NCI-H1092 treated with DMSO at 0.1 percent for 48 hours (cell line): ENCODE measurements at regions not wholly inside any gene's neighbourhood (a gene's known extent, or its start where the extent isn't known, plus 50 kb on each side); places are given as distances from the start of the nearest gene placed in this dataset.

Experiments
- DNase-seq: peaks from one replicate; lab custom pipeline; 2025; lab: John Stamatoyannopoulos, UW

GRCh38 chr20:10954137-10954840, 280.5 kb upstream of the JAG1 start:
- no peak for DNase-seq

GRCh38 chr20:10954908-10955580, 281.2 kb upstream of the JAG1 start:
- no peak for DNase-seq

DNA sequence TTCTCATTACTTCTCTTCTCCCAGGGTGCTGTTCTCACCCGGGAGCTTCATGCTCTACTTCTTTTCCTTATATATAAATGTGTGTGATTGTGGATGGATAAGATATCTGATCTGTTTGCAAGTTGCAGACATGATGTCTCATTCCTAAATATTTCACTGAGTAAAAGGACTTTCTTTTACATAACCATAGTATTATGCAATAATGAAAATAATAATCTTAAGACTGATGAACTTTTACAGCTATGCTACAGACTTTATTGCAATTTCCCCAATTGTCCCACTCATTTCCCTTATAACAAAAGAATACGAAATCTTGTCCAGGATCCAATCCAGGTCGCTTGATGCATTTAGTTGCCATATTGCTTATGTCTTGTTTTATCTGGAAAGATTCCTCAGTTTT, 284.5 kb upstream of the JAG1 start:
- DNase-seq = no peak

DNA sequence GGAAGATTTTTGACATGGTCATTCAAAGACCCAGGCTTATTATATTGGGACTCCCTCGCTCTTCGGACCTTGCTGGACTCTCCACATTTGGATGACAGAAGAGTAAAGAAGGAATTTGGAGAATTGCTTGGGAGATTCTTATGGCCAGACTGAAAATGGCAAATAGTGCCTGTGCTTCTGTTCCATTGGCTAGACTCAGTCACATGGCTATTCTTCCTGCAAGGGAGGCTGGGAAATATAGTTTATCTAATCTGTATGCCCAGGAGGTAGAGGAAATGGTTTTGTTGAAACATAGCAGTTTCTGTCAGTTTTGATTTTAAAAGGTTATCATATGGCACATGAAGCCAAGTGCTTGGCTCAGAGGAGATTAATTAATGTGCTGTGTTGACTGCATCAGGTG, 286.6 kb upstream of the JAG1 start:
- no peak for DNase-seq

- peak; percentile 34 for DNase-seq
These were observed 288.0 kb upstream of the JAG1 start for GRCh38 chr20:10961651-10962288.

- DNase-seq = no peak
These were observed 289.1 kb upstream of the JAG1 start for GRCh38 chr20:10962937-10963336.

DNA sequence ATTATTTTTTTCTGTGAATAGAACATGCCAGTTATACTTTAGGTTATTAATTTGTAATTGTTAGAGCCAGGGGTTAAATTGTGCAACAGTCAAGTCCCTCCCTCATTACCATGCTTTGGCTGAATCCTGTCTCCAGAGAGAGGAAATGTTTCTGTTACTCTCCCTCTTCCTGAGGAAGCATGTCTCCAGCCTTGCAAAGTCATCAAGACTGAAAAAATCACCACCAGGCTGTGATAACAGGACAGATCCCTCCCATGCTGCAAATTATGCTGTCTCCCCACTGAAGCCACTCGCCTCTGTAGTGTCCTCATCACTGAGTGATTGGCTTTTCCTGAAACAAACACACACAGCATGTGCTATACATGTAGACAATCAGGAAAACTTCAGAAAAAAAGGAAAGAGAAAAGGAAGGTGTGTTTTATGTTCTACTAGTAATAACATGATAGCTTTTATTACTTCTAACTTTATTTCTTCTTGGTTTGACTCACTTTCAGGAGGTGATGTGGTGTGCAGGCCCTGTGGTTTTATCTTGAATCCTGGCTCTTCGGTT, 290.0 kb upstream of the JAG1 start:
- no peak for DNase-seq

GRCh38 chr20:10965936-10966470, 292.2 kb upstream of the JAG1 start:
- DNase-seq = no peak

GRCh38 chr20:10970109-10970508, 296.3 kb upstream of the JAG1 start:
- DNase-seq = no peak

DNA sequence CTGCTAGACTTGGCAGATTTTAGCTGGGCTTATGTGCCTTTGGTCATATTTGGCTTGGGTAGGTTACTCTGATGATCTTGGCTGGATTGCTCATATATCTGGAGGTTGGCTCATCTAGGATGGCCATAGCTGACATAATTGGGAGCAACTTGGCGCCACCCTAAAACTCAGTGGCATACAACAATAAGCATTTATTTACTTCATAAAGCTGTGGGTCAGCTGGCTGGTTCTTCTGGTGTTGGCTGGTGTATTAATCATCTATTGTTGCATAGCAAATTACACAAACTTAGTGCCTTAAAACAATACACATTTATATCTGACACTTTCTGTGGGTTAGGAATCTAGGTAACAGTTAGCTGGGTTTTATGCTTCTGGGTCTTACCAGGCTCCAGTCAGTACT, 297.3 kb upstream of the JAG1 start:
- DNase-seq = no peak

- no peak for DNase-seq
These were observed 298.5 kb upstream of the JAG1 start for GRCh38 chr20:10972219-10972860.

GRCh38 chr20:10976051-10976450, 302.3 kb upstream of the JAG1 start:
- no peak for DNase-seq

DNA sequence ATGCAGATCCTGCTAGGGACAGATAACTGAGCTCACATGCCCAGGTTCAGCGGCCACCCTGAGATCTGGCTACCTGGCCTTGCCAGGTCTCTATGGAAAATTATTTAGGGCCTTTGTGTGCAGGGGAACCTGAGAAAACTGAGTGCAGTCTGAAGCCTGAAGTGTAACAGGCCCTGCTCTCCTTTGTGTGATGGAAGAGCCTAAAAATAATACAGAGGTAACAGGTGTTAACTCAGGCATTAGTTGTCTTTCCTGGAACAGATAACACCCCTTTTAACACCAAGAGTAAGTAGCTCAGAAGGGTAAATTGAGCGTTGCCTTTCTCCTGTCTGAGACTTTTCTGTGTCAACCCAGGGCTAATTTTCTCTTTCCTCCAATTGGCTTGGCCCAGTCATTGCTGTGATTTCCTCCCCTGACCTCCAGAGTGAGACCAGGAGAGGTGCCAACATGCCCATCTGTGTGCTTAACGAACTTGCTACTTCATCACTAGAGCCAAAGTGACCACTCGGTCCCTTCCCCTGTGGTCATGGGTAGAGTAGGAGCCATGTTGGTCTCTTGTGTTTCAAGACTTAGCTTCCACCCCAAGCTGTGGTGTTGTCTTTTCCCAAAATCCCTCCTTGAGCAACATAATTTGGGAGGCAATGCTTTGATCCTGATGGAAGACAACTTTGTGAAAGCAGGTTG, 304.4 kb upstream of the JAG1 start:
- DNase-seq = no peak

- no peak for DNase-seq
These were observed 304.9 kb upstream of the JAG1 start for GRCh38 chr20:10978713-10979112.

- DNase-seq = no peak
These were observed 308.9 kb upstream of the JAG1 start for GRCh38 chr20:10982692-10983091.

DNA sequence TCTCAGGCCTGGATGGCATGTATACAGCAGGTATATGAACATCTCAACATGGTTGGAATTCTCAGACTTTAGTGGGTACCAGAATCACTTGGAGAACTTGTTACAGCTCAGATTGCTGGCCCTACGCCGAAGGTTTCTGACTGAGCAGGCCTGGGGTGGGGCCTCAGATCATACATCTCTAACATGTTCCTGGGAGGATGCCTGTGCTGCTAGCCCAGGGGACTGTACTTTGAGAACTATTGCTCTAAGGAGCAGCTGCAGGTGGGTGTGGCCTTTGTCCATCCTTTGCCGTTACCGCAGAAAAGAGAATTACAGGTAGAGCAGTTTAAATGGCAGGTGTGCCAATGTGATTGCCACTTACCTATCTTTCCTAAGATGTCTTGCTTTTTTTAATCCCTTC, 310.5 kb upstream of the JAG1 start:
- no peak for DNase-seq

DNA sequence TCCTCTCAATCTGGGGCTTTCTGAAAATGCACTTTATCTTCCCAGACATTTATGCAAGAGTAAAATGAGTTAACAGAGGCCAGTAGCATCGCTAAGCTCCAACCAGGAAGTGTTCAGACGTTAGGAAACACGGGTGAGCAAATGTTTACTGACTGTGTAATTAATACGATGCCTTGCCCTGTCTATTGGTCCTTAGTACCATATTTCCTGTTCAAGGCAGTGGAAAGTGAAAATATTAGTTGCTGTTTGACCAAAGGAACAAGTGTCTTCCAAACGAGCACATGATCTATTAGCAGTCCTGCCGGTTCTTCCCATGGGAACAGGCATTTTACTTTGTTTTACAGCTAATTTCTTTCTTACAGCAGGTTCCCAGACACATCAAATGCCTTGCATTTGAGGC, 311.1 kb upstream of the JAG1 start:
- DNase-seq = peak; percentile 32

GRCh38 chr20:10985536-10985935, 311.7 kb upstream of the JAG1 start:
- no peak for DNase-seq

GRCh38 chr20:10986586-10986985, 312.8 kb upstream of the JAG1 start:
- DNase-seq = no peak

DNA sequence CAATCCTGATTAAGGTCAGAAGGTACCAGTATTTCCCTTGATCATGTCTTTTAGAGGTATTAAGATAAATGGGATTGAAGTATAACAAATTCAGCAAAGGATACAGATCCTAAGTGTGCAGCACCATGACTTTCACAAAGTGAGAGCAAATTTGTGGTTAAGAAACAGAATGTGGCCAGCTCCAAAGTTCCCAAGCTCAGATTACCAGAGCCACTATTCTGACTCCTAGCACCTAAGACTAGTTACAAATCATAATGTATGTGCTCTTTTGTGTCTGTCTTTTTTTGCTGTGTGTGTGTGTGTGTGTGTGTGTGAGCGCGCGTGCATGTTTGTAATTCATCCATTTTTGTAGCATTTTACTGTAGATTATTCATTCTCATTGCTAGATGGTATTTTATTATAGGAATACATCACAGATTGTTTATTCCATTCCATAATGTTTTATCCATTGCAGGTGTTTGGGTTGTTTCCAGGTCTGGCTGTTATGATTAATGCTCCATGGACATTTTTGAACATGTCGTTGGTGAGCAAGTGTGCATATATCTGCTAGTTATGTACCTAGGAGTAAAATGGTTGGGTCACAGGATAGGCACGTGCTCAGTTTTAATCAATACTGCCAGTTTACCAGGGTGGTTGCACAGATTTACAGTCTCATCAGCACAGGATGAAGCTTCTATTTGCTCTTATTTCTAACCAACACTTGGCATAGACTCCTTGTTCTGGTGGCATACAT, 314.0 kb upstream of the JAG1 start:
- no peak for DNase-seq
